Panc1 (cell line): ENCODE measurements at regions not wholly inside any gene's neighbourhood (a gene's known extent, or its start where the extent isn't known, plus 50 kb on each side); places are given as distances from the start of the nearest gene placed in this dataset.

ENCODE experiments used
- CTCF ChIP-seq: fragments of 450-650 bp; IDR thresholded peaks from 2 replicates; pipeline ENCODE4 v1.5.1; 2017; ENCODE audit warnings: mild to moderate bottlenecking
- POLR2AphosphoS5 ChIP-seq: IDR thresholded peaks from 2 replicates; pipeline ENCODE4 v1.6.1; 2012; ENCODE audit warnings: mild to moderate bottlenecking, low read depth, low read length, moderate library complexity
- SIN3A ChIP-seq: IDR thresholded peaks from 2 replicates; pipeline ENCODE4 v1.6.1; 2012; ENCODE audit warnings: low read depth, mild to moderate bottlenecking, low read length, moderate library complexity, borderline replicate concordance; ENCODE audit not compliant: insufficient read depth
- TCF7L2 ChIP-seq: IDR thresholded peaks from 2 replicates; pipeline ENCODE4 v1.6.1; 2011; ENCODE audit warnings: mild to moderate bottlenecking, low read depth, low read length, inconsistent platforms
- TF ChIP-seq, protein P1 (sequence below), 2 experiments: IDR thresholded peaks; 2 replicates each; pipeline ENCODE4 v1.6.1; 2011 to 2012; ENCODE audit warnings: low read depth in 2 of 2, control low read depth in 1 of 2, low read length in 1 of 2, mild to moderate bottlenecking in 1 of 2, moderate library complexity in 1 of 2; ENCODE audit not compliant: insufficient read depth in 1 of 2

DNA sequence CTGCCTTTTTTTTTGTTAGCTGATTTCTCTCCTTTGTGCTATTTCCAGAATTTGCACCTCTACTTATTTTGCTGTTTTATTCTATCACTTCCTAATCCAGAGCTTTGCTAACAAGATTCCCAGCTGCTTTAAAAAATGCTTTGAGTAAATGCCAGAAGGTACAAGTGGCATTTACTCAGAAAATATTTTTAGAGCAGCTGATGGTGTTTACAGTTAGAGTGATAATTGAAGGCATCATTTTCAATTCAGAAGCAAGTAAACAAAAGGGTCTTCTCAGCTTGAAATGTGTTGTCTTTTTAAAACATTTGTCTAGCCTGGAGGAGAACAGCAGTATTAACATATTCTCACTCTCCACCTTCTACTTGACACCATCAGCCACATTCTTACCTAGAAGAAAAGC lies 99.9 kb downstream of the OTOR start:
- TF ChIP-seq CTCF (no peak), SIN3A (no peak), POLR2AphosphoS5 (no peak), TCF7L2 (no peak)
- TF ChIP-seq, protein P1, sequence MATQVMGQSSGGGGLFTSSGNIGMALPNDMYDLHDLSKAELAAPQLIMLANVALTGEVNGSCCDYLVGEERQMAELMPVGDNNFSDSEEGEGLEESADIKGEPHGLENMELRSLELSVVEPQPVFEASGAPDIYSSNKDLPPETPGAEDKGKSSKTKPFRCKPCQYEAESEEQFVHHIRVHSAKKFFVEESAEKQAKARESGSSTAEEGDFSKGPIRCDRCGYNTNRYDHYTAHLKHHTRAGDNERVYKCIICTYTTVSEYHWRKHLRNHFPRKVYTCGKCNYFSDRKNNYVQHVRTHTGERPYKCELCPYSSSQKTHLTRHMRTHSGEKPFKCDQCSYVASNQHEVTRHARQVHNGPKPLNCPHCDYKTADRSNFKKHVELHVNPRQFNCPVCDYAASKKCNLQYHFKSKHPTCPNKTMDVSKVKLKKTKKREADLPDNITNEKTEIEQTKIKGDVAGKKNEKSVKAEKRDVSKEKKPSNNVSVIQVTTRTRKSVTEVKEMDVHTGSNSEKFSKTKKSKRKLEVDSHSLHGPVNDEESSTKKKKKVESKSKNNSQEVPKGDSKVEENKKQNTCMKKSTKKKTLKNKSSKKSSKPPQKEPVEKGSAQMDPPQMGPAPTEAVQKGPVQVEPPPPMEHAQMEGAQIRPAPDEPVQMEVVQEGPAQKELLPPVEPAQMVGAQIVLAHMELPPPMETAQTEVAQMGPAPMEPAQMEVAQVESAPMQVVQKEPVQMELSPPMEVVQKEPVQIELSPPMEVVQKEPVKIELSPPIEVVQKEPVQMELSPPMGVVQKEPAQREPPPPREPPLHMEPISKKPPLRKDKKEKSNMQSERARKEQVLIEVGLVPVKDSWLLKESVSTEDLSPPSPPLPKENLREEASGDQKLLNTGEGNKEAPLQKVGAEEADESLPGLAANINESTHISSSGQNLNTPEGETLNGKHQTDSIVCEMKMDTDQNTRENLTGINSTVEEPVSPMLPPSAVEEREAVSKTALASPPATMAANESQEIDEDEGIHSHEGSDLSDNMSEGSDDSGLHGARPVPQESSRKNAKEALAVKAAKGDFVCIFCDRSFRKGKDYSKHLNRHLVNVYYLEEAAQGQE (IDR thresholded peaks at IDR 0.05; ENCODE audit: insufficient read depth in 1 of 2, low read depth in 2 of 2, low read length in 1 of 2): no peak
